GM23338 (cell line): ENCODE measurements at regions not wholly inside any gene's neighbourhood (a gene's known extent, or its start where the extent isn't known, plus 50 kb on each side); places are given as distances from the start of the nearest gene placed in this dataset.

ENCODE experiments used
- ATAC-seq: fragments of 200-7000 bp; cut with Tn5 transposase; 3 replicates; pipeline ENCODE4 v1.9.1; 2020
- DNase-seq: peaks from one replicate; pipeline ENCODE4 v3.0.0-alpha.2; 2015; ENCODE audit warnings: low spot score
- H2AFZ ChIP-seq: fragments of 200-600 bp; sonication (generic); 2 replicates; pipeline ENCODE4 v1.8.0; 2016; ENCODE audit warnings: antibody characterized with exemption, mild to moderate bottlenecking, moderate library complexity
- H3F3A ChIP-seq: fragments of 200-600 bp; sonication (generic); replicated peaks from 2 replicates; pipeline ENCODE4 v1.8.0; 2017; ENCODE audit warnings: antibody characterized with exemption, mixed run types, low read depth
- H3K27ac ChIP-seq: fragments of 200-600 bp; sonication (generic); 2 replicates; pipeline ENCODE4 v1.6.1; 2016; ENCODE audit warnings: low read depth
- H3K27me3 ChIP-seq: fragments of 200-600 bp; sonication (generic); 2 replicates; pipeline ENCODE4 v1.8.0; 2016; ENCODE audit warnings: mild to moderate bottlenecking, mixed run types, moderate library complexity; ENCODE audit not compliant: insufficient read depth
- H3K36me3 ChIP-seq: fragments of 200-600 bp; sonication (generic); 2 replicates; pipeline ENCODE4 v1.8.0; 2016; ENCODE audit warnings: mild to moderate bottlenecking; ENCODE audit not compliant: insufficient read depth
- H3K4me1 ChIP-seq: fragments of 200-600 bp; sonication (generic); 2 replicates; pipeline ENCODE4 v1.8.0; 2016; ENCODE audit warnings: mild to moderate bottlenecking, moderate library complexity; ENCODE audit not compliant: insufficient read depth
- H3K4me2 ChIP-seq: fragments of 200-600 bp; sonication (generic); 2 replicates; pipeline ENCODE4 v1.7.1; 2017; ENCODE audit warnings: mixed run types
- H3K4me3 ChIP-seq: fragments of 200-600 bp; sonication (generic); 2 replicates; pipeline ENCODE4 v1.6.1; 2016; ENCODE audit warnings: mixed run types
- H3K79me2 ChIP-seq: fragments of 200-600 bp; sonication (generic); replicated peaks from 2 replicates; pipeline ENCODE4 v1.8.0; 2017; ENCODE audit warnings: mild to moderate bottlenecking; ENCODE audit not compliant: insufficient read depth
- H3K9me2 ChIP-seq: fragments of 200-600 bp; sonication (generic); 2 replicates; pipeline ENCODE4 v1.8.0; 2017; ENCODE audit not compliant: insufficient read depth
- H4K20me1 ChIP-seq: fragments of 200-600 bp; sonication (generic); replicated peaks from 2 replicates; pipeline ENCODE4 v1.8.0; 2017; ENCODE audit warnings: mild to moderate bottlenecking; ENCODE audit not compliant: insufficient read depth
- H3K27ac Mint-ChIP-seq: 2 replicates; pipeline ENCODE4 v1.8.0; 2020; ENCODE audit warnings: inconsistent platforms, mild to moderate bottlenecking, moderate library complexity, mixed read lengths
- H3K27me3 Mint-ChIP-seq: 3 replicates; pipeline ENCODE4 v1.8.0; 2022; ENCODE audit warnings: low read depth, mild to moderate bottlenecking, moderate library complexity, mixed read lengths, inconsistent platforms; ENCODE audit not compliant: insufficient read depth, poor library complexity
- H3K36me3 Mint-ChIP-seq: 3 replicates; pipeline ENCODE4 v1.8.0; 2021; ENCODE audit warnings: low read depth, mild to moderate bottlenecking, inconsistent platforms, moderate library complexity, mixed read lengths
- H3K4me1 Mint-ChIP-seq: 3 replicates; pipeline ENCODE4 v1.8.0; 2020; ENCODE audit warnings: mild to moderate bottlenecking, inconsistent platforms, mixed read lengths
- H3K4me3 Mint-ChIP-seq: 3 replicates; pipeline ENCODE4 v1.8.0; 2021; ENCODE audit warnings: moderate library complexity, mild to moderate bottlenecking, inconsistent platforms, mixed read lengths
- H3K9me3 Mint-ChIP-seq: 3 replicates; pipeline ENCODE4 v1.8.0; 2020; ENCODE audit warnings: moderate library complexity, mild to moderate bottlenecking, inconsistent platforms, mixed read lengths
- EZH2phosphoT487 ChIP-seq: fragments of 200-600 bp; sonication (generic); IDR thresholded peaks from one replicate; pipeline ENCODE4 v1.8.1; 2018; ENCODE audit warnings: antibody characterized with exemption; ENCODE audit not compliant: unreplicated experiment
- JUNB ChIP-seq: IDR thresholded peaks from one replicate; pipeline ENCODE4 v1.6.1; 2016; ENCODE audit warnings: antibody characterized with exemption; ENCODE audit not compliant: unreplicated experiment
- POLR2AphosphoS5 ChIP-seq: IDR thresholded peaks from 2 replicates; pipeline ENCODE4 v1.6.1; 2016; ENCODE audit warnings: antibody characterized with exemption, low read depth
- ZNF114 ChIP-seq: fragments of 250-450 bp; sonication (Bioruptor Pico); IDR thresholded peaks from 2 replicates; pipeline ENCODE4 v1.5.0; 2020; ENCODE audit warnings: mild to moderate bottlenecking, moderate library complexity
- ZNF331 ChIP-seq: fragments of 250-450 bp; sonication (Bioruptor Pico); IDR thresholded peaks from 2 replicates; pipeline ENCODE4 v1.5.0; 2020; ENCODE audit warnings: low read depth, mild to moderate bottlenecking, moderate library complexity
- TF ChIP-seq, protein P1 (sequence below): fragments of 250-450 bp; sonication (Bioruptor Pico); IDR thresholded peaks from 2 replicates; pipeline ENCODE4 v1.5.0; 2020; ENCODE audit warnings: mild to moderate bottlenecking, moderate library complexity

DNA sequence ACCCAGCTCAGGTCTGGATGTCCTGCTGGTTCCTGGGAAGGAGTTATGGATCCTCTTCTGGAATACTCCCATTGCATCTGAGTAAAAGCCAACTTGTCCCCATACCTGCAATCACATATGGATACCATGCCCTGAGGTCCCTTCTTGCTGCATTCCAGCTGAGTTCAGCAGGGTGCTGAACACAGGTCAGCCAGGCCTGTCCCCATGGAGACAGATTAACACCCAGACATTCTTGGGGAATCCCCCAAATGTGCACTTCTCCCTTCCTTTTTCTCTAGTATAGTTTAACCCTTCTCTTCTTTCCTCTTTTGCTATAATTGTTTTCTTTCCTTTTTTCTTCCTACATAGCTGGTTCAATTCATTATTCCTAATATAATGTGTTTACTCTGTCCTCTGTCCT, 799.6 kb upstream of the HS6ST1 start:
- H2AFZ ChIP-seq, result no peak overlapping the region
- no peaks in the 10 kb centered on the region for H3K9me3 Mint-ChIP-seq
- H3F3A ChIP-seq, result no peaks in the 10 kb centered on the region
- H4K20me1 ChIP-seq, result no peaks in the 10 kb centered on the region
- no peaks in the 10 kb centered on the region for H3K9me2 ChIP-seq
- H3K79me2 ChIP-seq, result no peaks in the 10 kb centered on the region
- H3K36me3 Mint-ChIP-seq, result no peaks in the 10 kb centered on the region
- no peak for TF ChIP-seq ZNF114 (CRISPR knock-in tag)
- TF ChIP-seq, protein P1, sequence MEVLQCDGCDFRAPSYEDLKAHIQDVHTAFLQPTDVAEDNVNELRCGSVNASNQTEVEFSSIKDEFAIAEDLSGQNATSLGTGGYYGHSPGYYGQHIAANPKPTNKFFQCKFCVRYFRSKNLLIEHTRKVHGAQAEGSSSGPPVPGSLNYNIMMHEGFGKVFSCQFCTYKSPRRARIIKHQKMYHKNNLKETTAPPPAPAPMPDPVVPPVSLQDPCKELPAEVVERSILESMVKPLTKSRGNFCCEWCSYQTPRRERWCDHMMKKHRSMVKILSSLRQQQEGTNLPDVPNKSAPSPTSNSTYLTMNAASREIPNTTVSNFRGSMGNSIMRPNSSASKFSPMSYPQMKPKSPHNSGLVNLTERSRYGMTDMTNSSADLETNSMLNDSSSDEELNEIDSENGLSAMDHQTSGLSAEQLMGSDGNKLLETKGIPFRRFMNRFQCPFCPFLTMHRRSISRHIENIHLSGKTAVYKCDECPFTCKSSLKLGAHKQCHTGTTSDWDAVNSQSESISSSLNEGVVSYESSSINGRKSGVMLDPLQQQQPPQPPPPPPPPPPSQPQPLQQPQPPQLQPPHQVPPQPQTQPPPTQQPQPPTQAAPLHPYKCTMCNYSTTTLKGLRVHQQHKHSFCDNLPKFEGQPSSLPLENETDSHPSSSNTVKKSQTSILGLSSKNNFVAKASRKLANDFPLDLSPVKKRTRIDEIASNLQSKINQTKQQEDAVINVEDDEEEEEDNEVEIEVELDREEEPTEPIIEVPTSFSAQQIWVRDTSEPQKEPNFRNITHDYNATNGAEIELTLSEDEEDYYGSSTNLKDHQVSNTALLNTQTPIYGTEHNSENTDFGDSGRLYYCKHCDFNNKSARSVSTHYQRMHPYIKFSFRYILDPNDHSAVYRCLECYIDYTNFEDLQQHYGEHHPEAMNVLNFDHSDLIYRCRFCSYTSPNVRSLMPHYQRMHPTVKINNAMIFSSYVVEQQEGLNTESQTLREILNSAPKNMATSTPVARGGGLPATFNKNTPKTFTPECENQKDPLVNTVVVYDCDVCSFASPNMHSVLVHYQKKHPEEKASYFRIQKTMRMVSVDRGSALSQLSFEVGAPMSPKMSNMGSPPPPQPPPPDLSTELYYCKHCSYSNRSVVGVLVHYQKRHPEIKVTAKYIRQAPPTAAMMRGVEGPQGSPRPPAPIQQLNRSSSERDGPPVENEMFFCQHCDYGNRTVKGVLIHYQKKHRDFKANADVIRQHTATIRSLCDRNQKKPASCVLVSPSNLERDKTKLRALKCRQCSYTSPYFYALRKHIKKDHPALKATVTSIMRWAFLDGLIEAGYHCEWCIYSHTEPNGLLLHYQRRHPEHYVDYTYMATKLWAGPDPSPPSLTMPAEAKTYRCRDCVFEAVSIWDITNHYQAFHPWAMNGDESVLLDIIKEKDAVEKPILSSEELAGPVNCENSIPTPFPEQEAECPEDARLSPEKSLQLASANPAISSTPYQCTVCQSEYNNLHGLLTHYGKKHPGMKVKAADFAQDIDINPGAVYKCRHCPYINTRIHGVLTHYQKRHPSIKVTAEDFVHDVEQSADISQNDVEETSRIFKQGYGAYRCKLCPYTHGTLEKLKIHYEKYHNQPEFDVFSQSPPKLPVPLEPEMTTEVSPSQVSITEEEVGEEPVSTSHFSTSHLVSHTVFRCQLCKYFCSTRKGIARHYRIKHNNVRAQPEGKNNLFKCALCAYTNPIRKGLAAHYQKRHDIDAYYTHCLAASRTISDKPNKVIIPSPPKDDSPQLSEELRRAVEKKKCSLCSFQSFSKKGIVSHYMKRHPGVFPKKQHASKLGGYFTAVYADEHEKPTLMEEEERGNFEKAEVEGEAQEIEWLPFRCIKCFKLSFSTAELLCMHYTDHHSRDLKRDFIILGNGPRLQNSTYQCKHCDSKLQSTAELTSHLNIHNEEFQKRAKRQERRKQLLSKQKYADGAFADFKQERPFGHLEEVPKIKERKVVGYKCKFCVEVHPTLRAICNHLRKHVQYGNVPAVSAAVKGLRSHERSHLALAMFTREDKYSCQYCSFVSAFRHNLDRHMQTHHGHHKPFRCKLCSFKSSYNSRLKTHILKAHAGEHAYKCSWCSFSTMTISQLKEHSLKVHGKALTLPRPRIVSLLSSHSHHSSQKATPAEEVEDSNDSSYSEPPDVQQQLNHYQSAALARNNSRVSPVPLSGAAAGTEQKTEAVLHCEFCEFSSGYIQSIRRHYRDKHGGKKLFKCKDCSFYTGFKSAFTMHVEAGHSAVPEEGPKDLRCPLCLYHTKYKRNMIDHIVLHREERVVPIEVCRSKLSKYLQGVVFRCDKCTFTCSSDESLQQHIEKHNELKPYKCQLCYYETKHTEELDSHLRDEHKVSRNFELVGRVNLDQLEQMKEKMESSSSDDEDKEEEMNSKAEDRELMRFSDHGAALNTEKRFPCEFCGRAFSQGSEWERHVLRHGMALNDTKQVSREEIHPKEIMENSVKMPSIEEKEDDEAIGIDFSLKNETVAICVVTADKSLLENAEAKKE (CRISPR knock-in tag), result no peak
- TF ChIP-seq EZH2phosphoT487, result no peak
- H3K27me3 Mint-ChIP-seq, result peaks cover 2% of the 10 kb centered on the region
- no peaks in the 10 kb centered on the region for H3K36me3 ChIP-seq
- no peaks in the 10 kb centered on the region for H3K27me3 ChIP-seq
- no peak overlapping the region for H3K4me3 Mint-ChIP-seq
- DNase-seq (no peak), ATAC-seq (no peak)
- no peak overlapping the region for H3K4me3 ChIP-seq
- no peak overlapping the region for H3K27ac ChIP-seq
- no peak overlapping the region for H3K4me2 ChIP-seq
- no peaks in the 10 kb centered on the region for H3K4me1 Mint-ChIP-seq
- no peaks in the 10 kb centered on the region for H3K4me1 ChIP-seq
- no peak overlapping the region for H3K27ac Mint-ChIP-seq

DNA sequence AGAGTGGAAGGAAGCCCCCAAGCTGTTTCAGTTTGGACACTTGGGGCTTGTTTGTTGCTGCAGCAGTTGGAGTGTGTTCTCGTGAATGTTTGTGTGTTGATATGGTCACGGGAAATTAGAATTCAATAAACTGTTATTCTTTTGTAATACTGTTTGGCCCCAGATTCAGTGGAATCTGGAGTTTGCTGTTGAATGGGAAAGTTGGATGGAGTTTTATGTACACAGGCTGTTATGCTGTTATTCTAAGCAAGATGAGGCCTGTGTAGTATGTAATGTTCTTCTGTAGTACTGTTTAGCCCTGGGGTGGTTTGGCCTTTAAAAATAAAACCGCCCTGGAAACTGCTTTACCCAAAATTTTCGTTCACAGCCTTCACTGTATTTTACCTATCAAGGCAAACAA, 810.4 kb upstream of the HS6ST1 start:
- Histone ChIP-seq H4K20me1 (no peaks in the 10 kb centered on the region), H3K27ac (no peak overlapping the region), H2AFZ (no peak overlapping the region), H3K36me3 (peaks cover 3% of the 10 kb centered on the region; the same call in 1 of the 2 replicates), H3K79me2 (no peaks in the 10 kb centered on the region), H3K27me3 (no peaks in the 10 kb centered on the region), H3K4me2 (no peak overlapping the region), H3K4me3 (no peak overlapping the region), H3K4me1 (no peaks in the 10 kb centered on the region), H3K9me2 (no peaks in the 10 kb centered on the region), H3F3A (no peaks in the 10 kb centered on the region)
- Mint-ChIP-seq H3K4me1 (no peaks in the 10 kb centered on the region), H3K4me3 (no peak overlapping the region), H3K9me3 (no peaks in the 10 kb centered on the region), H3K27me3 (peaks cover 3% of the 10 kb centered on the region), H3K27ac (no peak overlapping the region), H3K36me3 (no peaks in the 10 kb centered on the region; the same call in 2 of the 3 replicates)
- no peak for DNase-seq
- ATAC-seq, result no peak
- TF ChIP-seq, protein P1 (CRISPR knock-in tag), result no peak
- no peak for TF ChIP-seq POLR2AphosphoS5
- no peak for TF ChIP-seq JUNB
- TF ChIP-seq ZNF114 (CRISPR knock-in tag), result no peak
- TF ChIP-seq ZNF331, result no peak
